COR-L47 (cell line): ENCODE measurements at regions not wholly inside any gene's neighbourhood (a gene's known extent, or its start where the extent isn't known, plus 50 kb on each side); places are given as distances from the start of the nearest gene placed in this dataset.

Source experiments
- DNase-seq: peaks from one replicate; lab custom pipeline; 2025; lab: John Stamatoyannopoulos, UW

DNA sequence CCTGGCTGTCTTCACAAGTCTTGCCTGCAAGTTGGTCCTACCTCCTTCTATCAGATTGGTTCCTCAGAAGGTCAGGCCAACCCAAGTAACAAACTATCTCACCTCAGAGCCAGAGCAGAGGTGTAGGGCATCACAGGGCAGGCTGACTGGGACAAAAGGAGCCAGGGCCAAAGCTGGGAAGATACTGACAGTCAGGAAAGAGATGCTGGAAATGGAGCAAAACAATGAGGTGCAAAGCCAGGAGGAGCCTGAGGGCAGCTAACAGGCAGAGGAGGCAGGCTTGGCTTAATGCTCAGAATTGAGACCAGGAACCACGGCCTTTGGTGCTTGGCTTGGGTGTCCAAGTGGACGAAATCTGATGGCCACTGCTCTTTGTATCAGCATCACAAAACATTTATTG lies 68.4 kb upstream of the PNMA1 start:
- DNase-seq: no peak

- DNase-seq: no peak
Measured at GRCh38 chr14:73780896-73781295, 66.7 kb upstream of the PNMA1 start.

DNA sequence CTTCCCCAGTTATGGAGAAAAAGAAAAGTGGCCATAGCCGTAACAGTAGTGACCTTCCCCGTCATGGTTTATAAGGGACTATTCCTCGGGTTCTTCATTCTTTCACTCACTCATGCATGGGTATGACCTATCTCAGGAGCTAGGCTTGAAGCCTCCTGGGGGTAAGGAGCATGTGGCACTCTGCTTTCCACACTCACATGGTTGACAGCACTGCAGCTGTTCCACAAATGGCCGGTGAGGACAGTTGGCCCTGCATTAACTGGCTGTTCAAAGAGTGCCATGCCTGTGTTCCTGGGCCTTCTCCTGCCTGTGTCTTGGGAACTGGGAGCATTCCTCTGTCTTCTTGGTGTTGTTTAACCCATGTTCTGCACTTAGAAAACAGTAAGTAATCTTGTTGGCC lies 66.2 kb upstream of the PNMA1 start:
- no peak for DNase-seq

DNA sequence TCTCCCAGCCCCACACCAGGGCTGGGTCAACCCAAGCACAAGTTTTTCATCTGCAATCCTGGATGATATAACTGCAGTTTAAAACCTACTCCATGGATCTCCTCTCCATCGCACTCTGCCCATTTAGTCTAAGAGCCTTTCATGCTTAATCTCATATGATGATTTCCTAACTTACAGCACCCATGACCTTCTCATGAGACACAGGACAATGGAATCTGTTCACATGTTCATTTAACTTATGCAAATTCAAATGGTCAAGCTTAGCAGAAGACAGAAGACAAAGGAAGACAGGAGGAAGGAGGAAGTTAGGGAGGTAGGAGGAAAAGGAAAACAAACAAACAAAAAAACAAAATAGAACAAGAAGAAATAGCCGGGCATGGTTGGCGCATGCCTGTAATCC lies 64.6 kb upstream of the PNMA1 start:
- no peak for DNase-seq

- DNase-seq: no peak
Measured at GRCh38 chr14:73777420-73777819, 63.2 kb upstream of the PNMA1 start.

DNA sequence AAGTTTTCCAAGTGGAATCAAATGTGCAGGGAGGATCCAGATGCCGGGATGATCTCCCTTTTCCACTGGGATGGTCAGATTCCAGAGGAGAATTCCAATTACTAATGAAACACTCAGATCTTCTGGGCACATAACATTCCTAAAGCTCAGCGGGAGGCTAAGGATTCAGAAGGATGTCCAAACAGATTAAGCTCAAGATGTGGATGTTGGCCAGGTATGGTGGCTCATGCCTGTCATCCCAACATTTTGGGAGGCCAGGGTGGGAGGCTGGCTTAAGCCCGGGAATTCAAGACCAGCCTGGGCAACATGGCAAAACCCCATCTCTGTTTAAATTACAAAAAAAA lies 62.0 kb upstream of the PNMA1 start:
- no peak for DNase-seq

DNA sequence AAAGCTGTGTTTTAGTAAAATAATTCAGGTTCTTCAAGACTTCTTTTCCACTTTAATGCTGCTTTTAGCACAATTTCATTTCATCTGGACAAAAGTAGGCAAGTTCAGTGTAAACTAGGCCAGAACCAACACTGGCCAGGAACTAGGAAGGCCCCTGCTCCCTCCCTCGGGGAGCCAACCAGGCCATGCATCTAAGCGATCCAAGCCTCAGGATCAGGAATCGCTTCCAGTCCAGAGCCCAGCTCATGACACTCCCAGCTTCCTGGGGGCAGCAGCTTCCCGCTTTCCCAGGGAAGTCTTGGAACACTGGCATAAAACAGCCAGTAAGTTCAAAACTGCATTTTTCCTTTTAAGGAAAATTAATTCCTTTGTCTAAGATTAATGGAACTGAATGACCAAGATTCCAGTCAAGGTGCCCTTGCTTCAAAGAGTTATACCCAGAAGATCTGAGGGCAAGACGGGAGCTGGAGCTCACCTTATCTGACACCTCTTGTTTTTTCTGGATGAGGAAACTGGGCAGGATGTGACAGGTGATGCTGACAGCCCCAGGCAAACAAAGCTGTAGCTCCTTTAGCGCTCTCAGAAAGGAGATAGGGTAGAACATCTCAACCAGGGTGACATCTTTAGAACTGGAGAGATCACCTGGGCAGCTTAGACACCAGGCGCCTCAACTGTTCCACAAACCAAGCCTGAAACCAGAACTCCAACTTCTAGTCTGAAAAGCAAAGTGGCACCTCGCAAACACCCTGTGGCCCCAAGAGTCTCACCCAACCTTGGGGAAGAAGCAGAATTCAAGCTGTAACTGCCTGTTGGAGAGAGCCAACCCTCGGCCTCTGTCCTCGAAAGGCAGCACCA lies 61.4 kb upstream of the PNMA1 start:
- DNase-seq: no peak

- DNase-seq: no peak
Measured at GRCh38 chr14:73774671-73775070, 60.5 kb upstream of the PNMA1 start.

DNA sequence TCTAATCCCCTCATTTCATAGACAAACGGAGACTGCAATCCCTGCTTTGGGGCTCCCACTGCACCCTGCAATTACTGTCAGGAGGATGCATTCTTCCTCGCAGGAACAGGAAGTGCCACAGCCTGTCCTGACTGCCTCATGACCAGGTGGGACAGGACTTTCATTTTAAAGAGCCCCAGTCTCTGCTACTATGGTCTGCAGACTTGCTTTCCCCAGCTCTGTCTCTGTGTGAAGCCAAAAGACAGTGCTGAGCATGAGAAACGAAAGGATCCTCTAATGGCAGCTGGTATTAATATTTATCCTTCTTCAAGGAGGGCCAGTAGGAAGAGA lies 60.0 kb upstream of the PNMA1 start:
- DNase-seq: no peak

DNA sequence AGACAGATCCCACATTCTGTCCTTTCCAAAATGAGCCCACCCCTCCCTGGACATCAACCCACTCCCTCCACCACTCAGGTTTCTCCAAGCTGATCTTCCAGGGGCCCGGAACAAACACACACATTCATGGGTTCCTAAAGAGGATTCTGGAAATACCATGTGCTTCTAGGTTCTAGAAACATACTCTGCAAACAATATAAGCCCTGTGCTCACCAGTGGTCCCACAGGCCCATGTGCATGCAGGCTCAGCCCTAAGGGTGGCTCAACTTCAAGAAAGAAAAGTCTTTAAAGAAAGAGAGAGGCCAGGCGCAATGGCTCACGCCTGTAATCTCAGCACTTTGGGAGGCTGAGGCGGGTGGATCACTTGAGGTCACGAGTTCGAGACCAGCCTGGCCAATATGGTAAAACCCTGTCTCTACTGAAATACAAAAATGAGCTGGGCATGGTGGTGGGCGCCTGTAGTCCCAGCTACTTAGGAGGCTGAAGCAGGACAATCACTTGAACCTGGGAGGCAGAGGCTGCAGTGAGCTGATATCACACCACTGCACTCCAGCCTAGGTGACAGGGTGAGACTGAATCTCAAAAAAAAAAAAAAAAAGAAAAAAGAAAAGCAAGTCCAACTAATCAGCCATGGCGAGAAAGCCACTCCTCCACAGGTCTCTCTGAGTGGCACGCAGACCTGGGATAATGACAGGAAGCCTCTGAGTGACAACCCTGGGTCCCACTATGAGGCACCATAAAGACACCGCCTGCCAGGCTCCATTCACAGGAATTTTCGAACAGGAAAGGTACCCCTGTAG lies 59.5 kb upstream of the PNMA1 start:
- DNase-seq: no peak

GRCh38 chr14:73771848-73772638 lies 57.9 kb upstream of the PNMA1 start:
- DNase-seq: peak; percentile 93

DNA sequence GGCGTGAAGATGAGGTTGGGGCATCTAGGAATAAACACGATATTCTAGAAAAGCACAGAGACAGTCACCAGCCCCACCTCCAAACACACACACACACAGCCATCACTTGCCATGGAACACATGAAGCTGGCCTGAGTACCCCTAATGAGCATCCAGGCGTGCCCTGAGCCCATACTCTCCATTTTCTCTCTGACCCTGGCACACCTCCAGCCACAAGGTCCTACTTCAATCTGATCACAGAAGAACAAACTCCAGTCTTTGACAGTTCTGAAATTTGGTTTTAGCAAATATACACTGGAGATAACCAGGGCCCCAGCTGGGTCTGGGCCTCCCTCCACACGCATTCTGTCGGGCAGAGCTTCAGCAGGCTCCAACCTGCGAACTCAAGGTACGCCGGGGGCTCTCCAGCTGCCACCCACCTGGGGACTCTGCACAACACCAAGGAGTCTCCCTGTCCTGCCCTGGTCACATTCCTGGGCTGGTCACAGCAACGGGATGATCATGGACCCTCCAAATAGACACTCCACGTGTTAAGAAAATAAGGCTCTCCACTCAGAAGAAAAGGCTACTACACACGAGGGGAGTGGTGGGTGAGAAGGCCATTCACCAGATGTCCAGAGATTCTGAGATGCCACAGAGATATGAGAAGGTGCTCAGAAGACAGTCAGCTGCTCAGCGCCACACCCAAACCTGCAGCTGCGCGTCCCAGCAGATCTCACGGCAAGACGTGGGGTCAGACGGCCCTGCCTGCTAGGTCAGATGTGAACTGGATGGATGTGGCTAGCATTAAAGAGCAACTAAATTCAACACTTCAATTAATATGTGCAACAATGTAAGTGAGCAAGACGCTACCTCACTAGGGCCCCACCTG lies 57.0 kb upstream of the PNMA1 start:
- no peak for DNase-seq

GRCh38 chr14:73768107-73768506 lies 53.9 kb upstream of the PNMA1 start:
- DNase-seq: no peak

DNA sequence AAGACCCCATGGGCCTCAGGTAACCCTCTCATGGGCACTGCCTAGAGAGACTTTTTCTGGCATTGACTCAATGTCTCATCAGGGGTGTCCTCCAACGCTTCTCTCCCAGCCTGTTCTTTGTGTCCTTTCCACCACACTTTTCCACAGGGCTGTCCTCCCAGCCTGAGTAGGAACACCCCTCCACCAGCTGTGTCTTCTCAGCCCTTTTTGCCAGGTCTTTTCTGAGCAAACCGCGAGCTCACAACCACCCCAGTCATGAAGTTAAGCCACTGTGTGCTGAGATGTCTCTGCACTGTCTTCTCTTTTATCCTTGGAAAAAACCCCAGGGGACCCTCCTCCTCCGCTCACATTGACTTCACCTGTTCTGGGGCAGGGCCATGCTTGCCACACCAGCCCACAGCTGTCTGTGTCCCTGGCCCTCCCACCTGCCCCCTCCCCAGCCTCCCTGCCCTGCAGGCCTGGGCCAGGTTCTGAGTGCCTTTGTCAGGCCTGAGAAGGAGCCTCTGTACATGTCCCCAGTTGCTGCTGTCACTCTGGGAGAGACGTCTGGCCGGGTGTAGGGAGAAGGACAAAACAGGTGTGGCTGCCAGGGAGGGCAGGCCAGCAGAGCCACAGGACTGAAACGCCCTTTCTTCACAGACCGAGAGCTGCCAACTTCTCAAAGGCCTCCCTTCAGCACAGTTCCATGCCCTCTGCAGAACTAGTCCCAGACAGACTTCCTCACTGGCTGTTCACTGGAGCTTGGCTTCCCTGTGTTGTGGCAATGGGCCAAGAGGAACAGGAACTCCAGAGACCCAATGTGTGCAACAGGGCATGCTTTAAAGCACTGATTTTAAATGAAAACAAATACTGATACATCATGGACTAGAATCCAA lies 50.5 kb upstream of the PNMA1 start:
- no peak for DNase-seq
